Ascending aorta (tissue), 2 donors: ENCODE measurements at regions not wholly inside any gene's neighbourhood (a gene's known extent, or its start where the extent isn't known, plus 50 kb on each side); places are given as distances from the start of the nearest gene placed in this dataset.

ENCODE experiments used
- DNase-seq, 2 donors: peaks; one replicate each; pipeline ENCODE4 v3.0.0-alpha.2; 2019; ENCODE audit warnings: low spot score in 2 of 2
- H3K27ac ChIP-seq, 2 donors: fragments of 200-600 bp; sonication (generic); one replicate each; pipeline ENCODE4 v1.5.1; 2016 to 2017; ENCODE audit warnings: mild to moderate bottlenecking in 1 of 2
- H3K27me3 ChIP-seq: fragments of 200-600 bp; sonication (generic); one replicate; pipeline ENCODE4 v1.5.1; 2017
- H3K36me3 ChIP-seq, 2 donors: fragments of 200-600 bp; sonication (generic); one replicate each; pipeline ENCODE4 v1.5.1; 2016
- H3K4me1 ChIP-seq, 2 donors: fragments of 200-600 bp; sonication (generic); one replicate each; pipeline ENCODE4 v1.5.1; 2016 to 2017; ENCODE audit warnings: mild to moderate bottlenecking in 1 of 2
- H3K4me3 ChIP-seq, 2 donors: fragments of 200-600 bp; sonication (generic); one replicate each; pipeline ENCODE4 v1.5.1; 2016 to 2017; ENCODE audit warnings: mild to moderate bottlenecking in 1 of 2
- H3K9me3 ChIP-seq, 2 donors: fragments of 200-600 bp; sonication (generic); one replicate each; pipeline ENCODE4 v1.5.1; 2016
- CTCF ChIP-seq, 3 experiments: fragments of 200-600 bp in 2 of 3; fragments of 450-650 bp in 1 of 3; sonication (generic) in 2 of 3; IDR thresholded peaks; one replicate each; pipeline ENCODE4 v1.5.1; 2016 to 2019; ENCODE audit warnings: antibody characterized with exemption in 3 of 3, mild to moderate bottlenecking in 1 of 3, moderate library complexity in 1 of 3
- intact Hi-C: fragments of 100-400 bp; cut with DNase I; formaldehyde crosslinking; loops from one replicate; pipeline ENCODE4 v1.15.1; 2023

- Histone ChIP-seq H3K27ac (no peak overlapping the region), H3K9me3 (no peaks in the 10 kb centered on the region), H3K4me3 (no peak overlapping the region), H3K36me3 (no peaks in the 10 kb centered on the region), H3K4me1 (no peaks in the 10 kb centered on the region), H3K27me3 (no peaks in the 10 kb centered on the region)
- intact Hi-C loops: no loop called here
- no peak for DNase-seq
- TF ChIP-seq CTCF (IDR thresholded peaks at IDR 0.05): no peak
These were observed 59.0 kb downstream of the RPS29 start for GRCh38 chr14:49527221-49527620.

GRCh38 chr14:49526101-49526500 is 60.1 kb downstream of the RPS29 start:
- no peak for TF ChIP-seq CTCF (IDR thresholded peaks at IDR 0.05)
- Histone ChIP-seq H3K36me3 (no peaks in the 10 kb centered on the region), H3K27me3 (no peaks in the 10 kb centered on the region), H3K4me3 (no peak overlapping the region), H3K27ac (no peak overlapping the region), H3K9me3 (no peaks in the 10 kb centered on the region), H3K4me1 (no peaks in the 10 kb centered on the region)
- intact Hi-C loops: no loop called here
- no peak for DNase-seq

- intact Hi-C loops: no loop called here
- no peak for TF ChIP-seq CTCF (IDR thresholded peaks at IDR 0.05)
- H3K4me3 ChIP-seq: no peak overlapping the region
- H3K27me3 ChIP-seq: no peaks in the 10 kb centered on the region
- H3K9me3 ChIP-seq: no peaks in the 10 kb centered on the region
- DNase-seq: no peak
- no peaks in the 10 kb centered on the region for H3K36me3 ChIP-seq
- H3K27ac ChIP-seq: no peak overlapping the region
- H3K4me1 ChIP-seq: no peaks in the 10 kb centered on the region
These were observed 69.9 kb downstream of the RPS29 start for GRCh38 chr14:49516286-49516685.

- intact Hi-C loops: no loop called here
- H3K9me3 ChIP-seq: no peaks in the 10 kb centered on the region
- no peaks in the 10 kb centered on the region for H3K27me3 ChIP-seq
- no peak for DNase-seq
- H3K4me3 ChIP-seq: no peak overlapping the region
- H3K27ac ChIP-seq: no peak overlapping the region
- no peaks in the 10 kb centered on the region for H3K36me3 ChIP-seq
- no peaks in the 10 kb centered on the region for H3K4me1 ChIP-seq
- TF ChIP-seq CTCF (IDR thresholded peaks at IDR 0.05): no peak
These were observed 73.6 kb downstream of the RPS29 start for GRCh38 chr14:49512571-49512970.

- H3K4me3 ChIP-seq: no peak overlapping the region
- no peak overlapping the region for H3K27ac ChIP-seq
- no peaks in the 10 kb centered on the region for H3K27me3 ChIP-seq
- H3K9me3 ChIP-seq: no peaks in the 10 kb centered on the region
- TF ChIP-seq CTCF (IDR thresholded peaks at IDR 0.05): no peak
- intact Hi-C loops: no loop called here
- DNase-seq: no peak
- H3K4me1 ChIP-seq: no peaks in the 10 kb centered on the region
- no peaks in the 10 kb centered on the region for H3K36me3 ChIP-seq
These were observed 74.0 kb downstream of the RPS29 start for GRCh38 chr14:49512147-49512551.

- no peaks in the 10 kb centered on the region for H3K27me3 ChIP-seq
- intact Hi-C loops: no loop called here
- H3K27ac ChIP-seq: no peak overlapping the region
- H3K4me3 ChIP-seq: no peak overlapping the region
- no peaks in the 10 kb centered on the region for H3K36me3 ChIP-seq
- no peaks in the 10 kb centered on the region for H3K9me3 ChIP-seq
- DNase-seq: no peak
- no peak for TF ChIP-seq CTCF (IDR thresholded peaks at IDR 0.05)
- no peaks in the 10 kb centered on the region for H3K4me1 ChIP-seq
These were observed 78.1 kb downstream of the RPS29 start for GRCh38 chr14:49508124-49508523.
